K562 (cell line): ENCODE measurements at regions not wholly inside any gene's neighbourhood (a gene's known extent, or its start where the extent isn't known, plus 50 kb on each side); places are given as distances from the start of the nearest gene placed in this dataset.

Experiments
- ERF ChIP-seq: fragments of 450-650 bp; formaldehyde crosslinking; IDR thresholded peaks from 2 replicates; pipeline ENCODE4 v1.4.0; 2020; ENCODE audit warnings: mild to moderate bottlenecking, mixed read lengths
- NFIC ChIP-seq: fragments of 450-650 bp; IDR thresholded peaks from 2 replicates; pipeline ENCODE4 v1.6.1; 2017; ENCODE audit warnings: mild to moderate bottlenecking, inconsistent platforms
- TF ChIP-seq, protein P1 (sequence below), 3 experiments: IDR thresholded peaks in 2 of 3; conservative IDR thresholded peaks in 1 of 3; 2 replicates each; pipeline ENCODE4 v1.5.1; 2011 to 2012; ENCODE audit warnings: low read length in 3 of 3, mild to moderate bottlenecking in 3 of 3, control low read depth in 2 of 3, improper control_type of control experiment in 1 of 3, inconsistent platforms in 1 of 3, low read depth in 1 of 3, mixed read lengths in 1 of 3, moderate library complexity in 1 of 3; ENCODE audit not compliant: insufficient read depth in 2 of 3
- TF ChIP-seq, protein P2 (sequence below), 2 experiments: IDR thresholded peaks; 2 replicates each; pipeline ENCODE4 v1.6.1; 2012; ENCODE audit warnings: improper control_type of control experiment in 2 of 2, low read depth in 2 of 2, low read length in 2 of 2, borderline replicate concordance in 1 of 2

GRCh38 chr9:88804254-88804596, 187.0 kb upstream of the S1PR3 start:
- TF ChIP-seq, protein P1, sequence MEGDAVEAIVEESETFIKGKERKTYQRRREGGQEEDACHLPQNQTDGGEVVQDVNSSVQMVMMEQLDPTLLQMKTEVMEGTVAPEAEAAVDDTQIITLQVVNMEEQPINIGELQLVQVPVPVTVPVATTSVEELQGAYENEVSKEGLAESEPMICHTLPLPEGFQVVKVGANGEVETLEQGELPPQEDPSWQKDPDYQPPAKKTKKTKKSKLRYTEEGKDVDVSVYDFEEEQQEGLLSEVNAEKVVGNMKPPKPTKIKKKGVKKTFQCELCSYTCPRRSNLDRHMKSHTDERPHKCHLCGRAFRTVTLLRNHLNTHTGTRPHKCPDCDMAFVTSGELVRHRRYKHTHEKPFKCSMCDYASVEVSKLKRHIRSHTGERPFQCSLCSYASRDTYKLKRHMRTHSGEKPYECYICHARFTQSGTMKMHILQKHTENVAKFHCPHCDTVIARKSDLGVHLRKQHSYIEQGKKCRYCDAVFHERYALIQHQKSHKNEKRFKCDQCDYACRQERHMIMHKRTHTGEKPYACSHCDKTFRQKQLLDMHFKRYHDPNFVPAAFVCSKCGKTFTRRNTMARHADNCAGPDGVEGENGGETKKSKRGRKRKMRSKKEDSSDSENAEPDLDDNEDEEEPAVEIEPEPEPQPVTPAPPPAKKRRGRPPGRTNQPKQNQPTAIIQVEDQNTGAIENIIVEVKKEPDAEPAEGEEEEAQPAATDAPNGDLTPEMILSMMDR (IDR thresholded peaks at IDR 0.05 in 2 of 3, conservative IDR thresholded peaks at IDR 0.05 in 1 of 3; ENCODE audit: insufficient read depth in 2 of 3, low read depth in 1 of 3, low read length in 3 of 3), result no peak
- TF ChIP-seq NFIC (no peak; the same call in 1 of the 2 replicates), ERF (CRISPR knock-in tag) (no peak)
- TF ChIP-seq, protein P2, sequence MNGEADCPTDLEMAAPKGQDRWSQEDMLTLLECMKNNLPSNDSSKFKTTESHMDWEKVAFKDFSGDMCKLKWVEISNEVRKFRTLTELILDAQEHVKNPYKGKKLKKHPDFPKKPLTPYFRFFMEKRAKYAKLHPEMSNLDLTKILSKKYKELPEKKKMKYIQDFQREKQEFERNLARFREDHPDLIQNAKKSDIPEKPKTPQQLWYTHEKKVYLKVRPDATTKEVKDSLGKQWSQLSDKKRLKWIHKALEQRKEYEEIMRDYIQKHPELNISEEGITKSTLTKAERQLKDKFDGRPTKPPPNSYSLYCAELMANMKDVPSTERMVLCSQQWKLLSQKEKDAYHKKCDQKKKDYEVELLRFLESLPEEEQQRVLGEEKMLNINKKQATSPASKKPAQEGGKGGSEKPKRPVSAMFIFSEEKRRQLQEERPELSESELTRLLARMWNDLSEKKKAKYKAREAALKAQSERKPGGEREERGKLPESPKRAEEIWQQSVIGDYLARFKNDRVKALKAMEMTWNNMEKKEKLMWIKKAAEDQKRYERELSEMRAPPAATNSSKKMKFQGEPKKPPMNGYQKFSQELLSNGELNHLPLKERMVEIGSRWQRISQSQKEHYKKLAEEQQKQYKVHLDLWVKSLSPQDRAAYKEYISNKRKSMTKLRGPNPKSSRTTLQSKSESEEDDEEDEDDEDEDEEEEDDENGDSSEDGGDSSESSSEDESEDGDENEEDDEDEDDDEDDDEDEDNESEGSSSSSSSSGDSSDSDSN (IDR thresholded peaks at IDR 0.05; ENCODE audit: borderline replicate concordance in 1 of 2, low read depth in 2 of 2, low read length in 2 of 2), result no peak
